ENCODE measurements at regions not wholly inside any gene's neighbourhood (a gene's known extent, or its start where the extent isn't known, plus 50 kb on each side); places are given as distances from the start of the nearest gene placed in this dataset.
"Not testable (repeated sequence)": the region's sequence is repeated elsewhere in the genome, so short reads cannot be mapped to it uniquely, and the experiment has no call there.

DNA sequence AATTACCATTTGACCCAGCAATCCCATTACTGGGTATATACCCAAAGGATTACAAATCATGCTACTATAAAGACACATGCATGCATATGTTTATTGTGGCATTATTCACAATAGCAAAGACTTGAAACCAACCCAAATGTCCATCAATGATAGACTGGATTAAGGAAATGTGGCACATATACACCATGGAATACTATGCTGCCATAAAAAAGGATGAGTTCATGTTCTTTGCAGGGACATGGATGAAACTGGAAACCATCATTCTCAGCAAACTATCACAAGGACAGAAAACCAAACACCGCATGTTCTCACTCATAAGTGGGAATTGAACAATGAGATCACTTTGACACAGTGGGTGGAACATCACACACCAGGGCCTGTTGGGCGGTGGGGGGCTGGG, 83.9 kb upstream of the MAP3K1 start:
- not testable (repeated sequence) for DNase-seq

DNA sequence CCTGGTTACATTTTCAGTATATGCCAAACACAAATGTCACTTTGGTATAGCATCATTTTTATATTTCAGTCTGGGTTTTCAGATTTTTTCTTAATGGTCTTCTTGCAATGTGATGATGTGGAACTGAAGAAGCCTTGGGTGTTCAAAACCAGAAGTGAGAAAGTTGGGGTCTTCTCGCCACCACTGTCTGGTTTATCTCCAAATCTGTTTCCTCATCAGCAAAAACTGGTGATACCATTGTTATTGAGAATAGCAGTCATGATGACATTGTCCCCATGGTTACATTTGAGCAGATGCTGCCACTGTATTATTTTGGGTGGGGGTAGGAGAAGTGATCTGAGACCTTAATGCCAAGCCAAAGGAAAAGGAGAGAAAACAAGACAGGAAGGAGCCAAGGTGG, 85.9 kb upstream of the MAP3K1 start:
- no peak for DNase-seq

DNA sequence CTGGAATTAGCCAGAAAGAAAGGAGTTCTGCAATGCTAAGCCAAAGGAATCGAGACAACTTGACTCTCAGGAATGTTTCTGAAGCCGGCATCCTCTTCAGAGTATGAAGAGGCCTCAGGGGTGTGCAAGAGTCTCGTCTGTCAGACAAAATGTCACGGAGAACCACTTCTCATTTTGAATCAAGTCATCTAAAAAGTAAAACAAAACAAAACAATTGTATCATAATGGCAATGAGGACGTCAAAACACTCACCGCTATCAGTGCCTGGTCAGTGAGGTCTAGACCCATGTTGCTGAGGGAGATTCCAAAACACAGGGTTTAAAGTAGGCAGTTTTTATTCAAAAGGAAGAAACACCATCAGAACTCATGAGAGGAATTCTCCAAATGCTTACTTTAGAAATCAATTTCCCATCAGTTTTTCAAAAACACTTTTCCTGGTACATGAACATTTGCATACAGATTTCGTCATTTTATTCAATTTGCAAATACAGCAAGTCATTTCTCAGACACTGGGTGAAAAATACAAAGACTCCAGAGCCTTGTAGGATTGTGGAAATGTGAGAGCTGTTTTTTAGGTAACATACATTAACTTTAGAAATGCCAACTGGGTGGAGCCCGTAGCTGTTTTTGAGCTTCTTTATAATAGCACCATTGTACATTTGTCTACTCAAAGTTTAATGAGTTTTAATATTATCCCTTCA, 89.5 kb upstream of the MAP3K1 start:
- no peak for DNase-seq

DNA sequence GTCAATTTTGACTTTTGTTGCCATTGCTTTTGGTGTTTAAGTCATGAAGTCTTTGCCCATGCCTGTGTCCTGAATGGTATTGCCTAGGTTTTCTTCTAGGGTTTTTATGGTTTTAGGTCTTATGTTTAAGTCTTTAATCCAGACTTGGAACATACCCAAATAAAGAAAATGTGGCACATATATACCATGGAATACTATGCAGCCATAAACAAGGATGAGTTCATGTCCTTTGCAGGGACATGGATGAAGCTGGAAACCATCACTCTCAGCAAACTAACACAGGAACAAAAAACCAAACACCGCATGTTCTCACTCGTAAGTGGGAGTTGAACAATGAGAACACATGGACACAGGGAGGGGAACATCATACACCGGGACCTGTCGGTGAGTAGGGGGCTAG, 90.5 kb upstream of the MAP3K1 start:
- DNase-seq: not testable (repeated sequence)

DNA sequence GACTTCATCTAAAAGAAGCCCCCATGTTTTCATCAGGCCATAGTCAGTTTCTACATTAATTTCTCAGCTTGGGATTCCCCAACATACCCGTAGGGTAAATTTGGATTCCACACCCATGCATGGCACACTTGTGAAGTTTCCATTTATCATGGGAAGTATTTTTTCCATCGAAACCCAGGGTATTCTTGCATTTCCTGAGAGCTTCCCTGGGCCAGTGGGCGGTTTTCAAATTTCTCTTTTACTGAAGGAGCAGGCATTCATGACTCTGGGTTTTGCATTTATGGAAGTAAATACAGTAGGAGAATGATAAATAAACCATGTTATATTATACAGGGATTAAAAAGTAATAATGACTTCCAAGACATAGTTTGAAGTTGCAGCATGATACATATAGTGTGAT, 93.0 kb upstream of the MAP3K1 start:
- no peak for DNase-seq

DNA sequence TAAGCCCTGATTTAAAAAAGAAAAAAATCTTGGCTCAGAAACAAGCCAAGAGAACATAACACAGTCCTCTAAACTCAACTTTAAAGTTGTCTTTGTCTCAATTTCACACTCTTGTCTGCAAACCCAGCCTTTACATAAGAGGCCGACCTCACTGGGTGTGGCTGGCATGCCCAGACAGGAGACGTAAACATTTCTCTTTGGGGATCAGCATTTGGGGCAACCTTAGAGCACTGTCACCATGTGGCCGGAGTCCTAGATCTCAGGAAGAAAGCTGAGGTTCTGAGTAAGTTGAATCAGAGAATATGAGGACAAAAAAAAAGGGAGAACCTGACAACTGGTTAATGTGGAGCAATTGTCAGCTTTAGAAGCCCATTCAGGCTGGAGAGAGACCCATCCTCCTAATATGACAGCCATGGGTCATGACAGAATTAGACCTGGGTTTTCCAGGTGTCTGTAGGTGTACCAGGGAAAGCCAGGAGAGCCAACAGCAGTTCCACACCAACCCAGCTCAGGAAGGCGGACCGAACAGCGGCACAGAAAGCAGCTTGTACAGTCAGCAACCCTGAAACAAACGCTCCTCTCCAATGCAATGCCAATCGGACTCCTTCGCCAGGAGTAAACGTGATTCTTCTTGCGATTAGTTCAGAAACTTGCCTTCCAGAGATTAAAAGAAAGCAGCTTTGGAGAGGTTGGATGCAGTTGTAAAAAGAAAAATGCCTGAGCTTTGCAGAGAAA, 97.9 kb upstream of the MAP3K1 start:
- DNase-seq: no peak

DNA sequence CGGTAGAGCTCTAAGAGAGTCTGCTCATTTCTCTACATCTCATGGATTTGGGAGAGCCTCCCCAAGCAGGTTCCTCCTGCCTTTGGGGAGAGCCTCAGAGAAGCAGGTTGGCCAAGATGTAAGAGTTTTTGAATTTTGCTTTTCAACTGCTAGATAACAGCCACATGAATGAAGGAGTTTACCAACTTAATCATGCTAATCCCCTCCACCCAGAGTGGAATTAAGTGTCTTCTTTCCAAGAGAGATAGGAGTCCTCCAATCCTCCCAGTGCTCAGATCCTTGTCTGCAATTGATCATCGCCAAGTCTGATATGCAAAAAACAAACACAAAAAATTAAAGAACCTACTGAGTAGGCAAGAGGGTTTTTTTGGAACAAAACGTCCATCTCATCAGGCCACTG, 99.4 kb upstream of the MAP3K1 start:
- no peak for DNase-seq

DNA sequence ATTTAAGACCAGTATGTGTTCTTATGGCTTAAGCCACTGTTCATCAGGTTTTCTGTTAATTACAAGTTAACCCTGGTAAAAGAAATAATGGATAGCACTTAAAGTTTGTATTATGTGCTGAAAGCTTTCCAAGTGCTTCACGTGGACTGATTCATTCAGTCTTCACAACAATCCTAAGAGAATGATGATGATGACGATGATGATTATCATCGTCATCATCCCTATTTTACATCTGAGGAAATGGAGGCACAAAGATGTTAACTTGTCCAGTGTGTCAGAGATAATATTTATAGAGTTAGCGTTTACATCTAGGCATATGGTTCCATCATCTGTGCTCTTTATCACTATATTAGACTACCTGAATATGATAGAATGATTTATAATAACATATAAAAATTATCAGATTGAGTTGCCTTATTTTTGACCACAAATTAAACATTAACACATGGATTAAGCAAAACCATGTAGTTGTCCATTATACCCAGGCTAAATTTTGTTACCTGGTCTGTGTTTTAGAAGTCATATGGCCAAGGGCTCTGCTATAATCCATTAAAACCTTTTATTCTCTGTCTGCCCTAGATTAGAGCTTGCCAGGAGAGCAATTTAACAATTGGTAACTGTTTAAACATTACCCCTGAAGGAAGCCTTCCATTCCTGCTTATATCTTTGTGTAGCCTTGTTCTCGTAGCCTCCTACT, 102.3 kb upstream of the MAP3K1 start:
- DNase-seq: no peak

DNA sequence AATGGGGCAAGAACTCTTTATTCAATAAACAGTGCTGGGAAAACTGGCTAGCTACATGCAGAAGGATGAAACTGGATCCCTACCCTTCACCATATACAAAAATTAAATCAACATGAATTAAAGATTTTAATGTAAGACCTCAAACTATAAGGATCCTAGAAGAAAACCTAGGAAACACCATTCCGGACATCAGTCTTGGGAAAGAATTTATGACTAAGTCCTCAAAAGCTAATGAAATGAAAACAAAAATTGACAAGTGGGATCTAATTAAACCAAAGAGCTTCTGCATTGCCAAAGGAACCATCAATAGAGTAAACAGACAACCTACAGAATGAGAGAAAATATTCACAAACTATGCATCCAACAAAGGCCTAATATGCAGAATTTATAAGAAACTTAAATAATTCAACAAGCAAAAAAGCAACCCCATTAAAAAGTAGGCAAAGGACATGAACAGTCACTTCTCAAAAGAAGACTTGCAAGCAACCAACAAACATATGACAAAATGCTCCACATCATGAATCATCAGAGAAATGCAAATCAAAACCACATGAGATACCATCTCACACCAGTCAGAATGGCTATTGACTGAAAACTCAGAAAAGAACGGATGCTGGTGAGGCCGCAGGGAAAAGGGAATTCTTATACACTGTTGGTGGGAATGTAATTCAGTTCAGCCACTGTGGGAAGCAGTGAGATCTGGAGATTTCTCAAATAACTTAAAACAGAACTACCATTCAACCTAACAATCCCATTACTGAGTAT, 104.3 kb upstream of the MAP3K1 start:
- DNase-seq: no peak

DNA sequence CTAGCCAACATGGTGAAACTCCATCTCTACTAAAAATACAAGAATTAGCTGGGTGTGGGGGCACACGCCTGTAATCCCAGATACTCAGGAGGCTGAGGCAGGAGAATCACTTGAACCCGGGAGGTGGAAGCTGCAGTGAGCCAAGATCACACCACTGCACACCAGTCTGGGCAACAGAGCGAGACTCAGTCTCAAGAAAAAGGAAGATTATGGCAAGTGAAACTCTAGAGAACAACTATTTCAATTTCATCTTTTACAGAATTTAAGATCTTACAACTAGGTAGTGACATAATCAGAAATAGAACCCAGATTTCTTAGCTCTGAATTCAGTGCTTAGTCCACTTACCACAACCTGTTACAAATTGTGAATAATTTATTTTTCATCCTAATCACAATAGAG, 108.8 kb upstream of the MAP3K1 start:
- DNase-seq: no peak

DNA sequence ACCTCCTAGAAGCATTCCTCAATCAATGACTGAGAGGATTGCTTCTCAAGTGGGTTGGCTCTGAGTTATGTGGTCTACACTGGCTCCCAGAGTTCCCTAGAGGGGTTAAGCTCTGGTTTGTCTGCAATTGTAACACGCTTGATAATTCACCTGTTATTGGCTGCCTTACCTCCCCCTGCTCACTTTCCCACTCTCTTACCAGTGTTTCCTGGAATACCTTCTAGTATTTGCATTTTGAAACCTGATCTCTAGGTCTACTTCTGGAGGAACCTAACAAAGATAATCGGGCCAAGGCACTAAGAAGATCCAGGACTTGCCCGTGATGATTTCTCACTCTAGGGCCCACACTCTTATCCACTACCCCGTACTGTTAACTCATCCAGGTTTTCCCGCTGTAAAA, 110.1 kb upstream of the MAP3K1 start:
- DNase-seq: no peak

DNA sequence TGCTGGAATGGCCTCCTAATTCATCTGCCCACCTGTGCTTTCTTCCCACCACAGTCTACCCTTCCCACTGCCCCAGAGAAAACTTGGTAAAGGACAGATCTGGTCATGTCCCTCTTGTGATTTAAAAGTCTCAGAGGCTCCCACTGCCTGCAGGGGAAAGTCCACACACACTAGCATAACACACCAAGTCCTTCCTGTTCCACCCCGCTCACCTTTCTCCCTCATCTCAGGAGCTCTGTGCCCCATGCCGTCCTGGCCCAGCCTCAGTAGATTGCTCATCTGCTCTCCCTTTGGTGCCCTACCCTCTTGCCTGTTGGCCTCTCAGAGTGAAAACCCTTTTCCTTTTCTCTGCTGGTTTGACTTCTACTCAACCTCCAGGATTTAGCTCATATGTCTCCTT, 111.4 kb upstream of the MAP3K1 start:
- no peak for DNase-seq

DNA sequence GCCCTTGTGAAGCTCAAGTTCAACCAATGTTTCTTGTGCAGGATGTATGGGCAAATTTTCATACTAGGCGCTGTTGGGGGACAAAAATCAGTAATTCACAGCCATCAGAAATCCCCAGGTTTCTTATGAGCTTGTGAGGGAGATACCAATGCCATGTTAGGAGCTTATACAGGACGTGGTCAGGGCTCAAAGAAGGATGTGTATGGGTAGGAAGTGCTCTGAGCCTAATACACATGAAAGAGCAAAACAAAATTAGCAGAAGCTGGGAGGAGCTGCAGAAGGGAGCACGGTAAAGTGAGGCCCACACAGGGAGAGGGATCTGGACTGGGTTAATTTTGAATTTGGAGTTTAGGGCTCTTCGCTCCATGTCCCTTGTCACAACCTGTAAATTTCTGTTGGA, 114.6 kb upstream of the MAP3K1 start:
- DNase-seq: no peak

DNA sequence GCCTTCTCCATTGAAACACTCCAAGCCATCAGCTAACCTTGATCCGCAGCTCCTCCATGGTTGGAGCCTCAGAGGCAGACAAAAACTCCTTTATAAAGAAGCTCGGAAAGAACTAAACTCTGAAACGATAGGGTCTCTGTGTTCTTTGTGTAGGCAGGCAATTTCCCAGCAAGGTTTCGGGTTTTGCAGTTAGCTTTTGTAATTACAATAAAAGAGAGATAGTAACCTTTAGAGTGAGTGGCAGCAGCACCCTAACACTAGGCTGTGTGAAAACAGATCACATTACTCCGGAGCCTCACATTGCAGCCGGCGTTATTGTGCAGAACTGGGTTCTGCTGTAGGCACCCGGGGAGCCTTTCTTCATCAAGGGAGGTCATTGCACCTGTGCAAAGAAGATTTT, 115.8 kb upstream of the MAP3K1 start:
- no peak for DNase-seq

DNA sequence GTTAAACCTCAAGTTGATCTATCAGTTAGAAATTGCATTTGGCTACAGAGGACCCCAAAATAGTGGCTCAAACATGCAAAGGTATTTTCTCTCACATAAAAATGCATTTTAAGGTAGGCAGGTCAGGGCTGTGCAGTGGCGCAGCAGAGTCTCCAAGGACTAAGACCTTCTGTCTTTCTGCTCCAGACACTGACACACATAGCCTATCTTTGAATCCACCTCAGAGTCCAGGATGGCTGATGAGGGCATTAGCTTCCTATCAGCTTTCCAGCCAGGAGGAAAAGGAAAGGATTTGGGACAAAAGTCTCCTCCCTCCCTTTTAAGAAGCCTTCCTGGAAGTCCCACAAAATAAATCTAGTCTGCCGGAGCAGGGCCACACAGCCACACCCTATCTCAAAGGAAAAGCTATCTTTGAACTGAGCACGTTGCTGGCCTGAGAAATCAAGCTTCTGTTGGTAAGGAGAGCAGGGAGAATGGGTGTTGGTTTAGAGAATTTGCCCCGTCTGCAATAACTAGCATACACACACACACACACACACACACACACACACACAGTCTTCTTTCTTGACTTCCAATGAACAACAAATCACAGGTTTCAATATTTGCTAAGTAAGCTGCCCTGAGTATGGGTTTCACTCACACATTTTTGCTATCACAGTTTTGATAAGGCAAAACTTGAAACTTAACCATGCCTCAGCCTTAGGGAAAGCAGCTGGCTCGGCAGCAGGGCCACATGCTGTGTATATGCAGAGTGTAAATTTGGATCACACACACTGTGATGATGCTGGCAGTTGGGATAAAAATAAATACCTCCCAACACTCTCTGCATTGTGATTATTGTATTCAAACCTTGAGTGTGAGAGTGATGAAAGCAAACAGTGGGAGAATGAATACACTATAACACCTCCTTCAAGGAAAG, 116.6 kb upstream of the MAP3K1 start:
- no peak for DNase-seq

DNA sequence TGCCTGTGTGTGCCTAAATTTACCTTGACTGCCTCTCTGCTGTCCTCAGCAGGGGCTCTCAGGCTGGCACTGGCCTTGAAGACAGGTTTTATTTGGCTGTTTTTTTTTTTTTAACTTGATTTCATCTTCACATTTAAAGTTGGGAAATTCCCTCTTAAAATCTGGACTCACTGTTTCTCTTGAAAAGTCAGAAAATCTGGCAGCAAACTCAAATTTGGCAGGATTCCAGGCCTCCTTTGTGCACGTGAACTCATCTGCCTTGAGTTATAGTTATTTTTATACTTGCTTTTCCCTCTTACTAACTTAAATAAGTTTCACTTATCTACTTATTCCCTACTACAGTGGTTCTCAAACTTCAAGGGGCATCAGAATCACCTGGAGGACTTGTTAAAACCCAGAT, 118.4 kb upstream of the MAP3K1 start:
- DNase-seq: no peak

DNA sequence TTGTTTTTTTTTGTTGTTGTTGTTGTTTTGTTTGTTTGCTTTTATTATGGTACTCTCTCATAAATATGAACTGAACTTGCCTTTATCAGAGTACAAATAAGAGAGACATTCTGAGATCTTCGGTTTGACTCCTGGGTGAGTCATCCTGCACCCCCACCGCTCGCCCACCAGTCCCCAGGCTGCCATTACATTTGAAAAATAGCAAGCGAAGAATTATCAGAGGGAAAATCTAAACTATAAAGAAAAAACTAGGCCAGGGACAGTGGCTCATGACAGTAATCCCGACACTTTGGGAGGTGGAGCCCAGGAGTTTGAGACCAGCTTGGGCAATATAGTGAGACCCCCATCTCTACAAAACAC, 122.1 kb upstream of the MAP3K1 start:
- no peak for DNase-seq

DNA sequence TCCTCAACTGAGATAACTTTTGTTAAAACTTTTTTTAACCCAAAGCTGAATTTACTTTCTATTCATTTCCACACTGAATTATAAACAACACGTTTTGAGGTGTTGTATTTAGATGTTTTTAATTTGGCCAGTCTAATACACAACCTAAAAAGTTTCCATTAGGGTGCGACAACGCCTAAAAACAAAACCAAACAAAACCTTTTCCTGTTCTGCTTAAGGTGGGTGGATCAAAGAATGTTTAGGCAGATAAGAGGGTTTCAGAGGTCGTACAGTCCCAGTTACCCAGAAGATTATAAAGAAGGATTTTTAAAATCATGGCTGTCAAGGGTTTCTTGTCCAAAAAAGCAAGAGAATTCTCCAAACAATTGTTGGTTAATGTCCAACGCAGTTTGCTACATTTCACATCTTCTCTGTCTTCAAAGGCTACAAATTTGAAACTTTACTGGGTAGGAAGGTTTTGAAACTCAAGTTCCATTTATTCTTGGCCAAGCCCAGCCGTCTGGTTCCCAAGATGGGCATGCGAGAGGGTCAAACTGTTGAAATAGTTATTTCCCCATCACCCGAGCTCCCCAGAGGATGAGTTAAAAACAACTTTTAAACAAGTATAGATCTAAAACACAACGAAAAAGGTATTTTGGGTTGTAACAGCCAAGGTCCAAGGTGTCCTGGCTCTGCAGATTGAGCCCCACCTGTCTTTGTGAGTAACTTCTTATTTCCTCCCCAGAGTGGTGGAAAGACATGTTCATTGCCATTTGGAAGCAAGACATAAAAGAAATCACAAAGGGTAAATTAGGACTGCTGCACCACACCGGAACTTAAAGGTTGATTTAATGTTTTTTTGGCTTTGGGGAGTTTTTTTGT, 122.8 kb upstream of the MAP3K1 start:
- no peak for DNase-seq

DNA sequence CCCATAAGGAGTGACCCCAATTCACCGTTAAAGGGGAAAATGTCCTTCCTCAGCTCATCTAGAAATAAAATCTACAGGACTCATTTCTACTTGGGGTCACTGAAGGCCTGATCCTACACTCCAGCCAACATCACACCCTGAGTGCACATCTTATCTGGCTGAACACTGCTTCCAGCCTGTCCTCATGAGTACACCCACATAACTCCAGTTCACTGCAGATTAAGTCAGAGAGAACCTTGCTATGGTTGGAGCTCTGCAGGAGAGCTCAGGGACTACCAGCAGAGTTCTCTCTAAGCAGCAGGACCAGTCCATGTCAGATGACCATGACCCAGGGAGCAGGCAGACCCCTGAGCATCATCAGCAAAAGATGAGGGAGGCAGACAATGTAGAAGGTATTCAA, 126.9 kb upstream of the MAP3K1 start:
- no peak for DNase-seq

DNA sequence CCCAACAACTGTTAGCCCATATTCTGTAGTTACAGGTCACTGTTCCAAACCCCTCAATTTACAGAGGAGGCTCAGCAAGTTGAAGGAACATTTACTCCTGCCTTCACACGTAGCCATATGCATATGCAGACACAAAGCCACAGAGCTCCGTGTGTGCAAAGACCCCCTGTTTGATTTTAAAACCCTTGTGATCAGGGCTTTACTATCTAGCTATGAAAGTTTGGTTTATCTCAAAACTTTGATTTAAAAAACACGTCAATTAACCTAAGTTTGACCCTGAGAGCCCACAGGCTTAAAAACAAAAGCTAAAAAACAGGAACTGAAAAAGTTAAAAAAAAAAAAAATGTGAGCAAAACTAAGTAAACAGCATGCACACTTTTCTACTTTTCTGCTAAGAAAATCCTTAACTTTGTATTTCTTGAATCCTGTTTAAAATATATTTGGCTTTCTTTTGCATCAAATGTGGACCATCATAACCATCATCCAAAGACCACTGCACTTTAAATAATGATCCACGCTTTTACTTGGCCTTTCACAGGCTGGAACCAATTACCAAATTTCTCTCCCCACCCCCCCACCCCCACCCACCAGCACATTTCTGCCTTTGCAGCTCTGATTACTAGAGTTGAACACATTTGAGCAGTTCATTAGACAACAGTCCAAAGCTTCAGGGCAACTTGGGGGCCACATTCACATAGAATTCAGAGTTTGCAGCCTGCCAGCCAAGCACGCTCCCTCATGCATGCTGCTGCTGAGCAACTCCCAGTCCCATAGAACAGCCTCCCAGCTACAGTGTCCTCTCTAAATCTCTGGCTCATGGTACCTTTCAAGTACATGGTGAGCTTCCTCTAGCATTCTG, 128.8 kb upstream of the MAP3K1 start:
- no peak for DNase-seq

Measured in activated CD4-positive, CD25-positive, alpha-beta regulatory T cell treated with anti-CD3 and anti-CD28 coated beads, Interleukin-2, amount 50 U/mL, for 72 hours (primary cell).